ENCODE measurements at regions not wholly inside any gene's neighbourhood (a gene's known extent, or its start where the extent isn't known, plus 50 kb on each side); places are given as distances from the start of the nearest gene placed in this dataset.

- DNase-seq (ENCODE audit: low spot score): no peak
Measured at GRCh38 chr7:67422601-67423000, 426.0 kb downstream of the TYW1 start.

DNA sequence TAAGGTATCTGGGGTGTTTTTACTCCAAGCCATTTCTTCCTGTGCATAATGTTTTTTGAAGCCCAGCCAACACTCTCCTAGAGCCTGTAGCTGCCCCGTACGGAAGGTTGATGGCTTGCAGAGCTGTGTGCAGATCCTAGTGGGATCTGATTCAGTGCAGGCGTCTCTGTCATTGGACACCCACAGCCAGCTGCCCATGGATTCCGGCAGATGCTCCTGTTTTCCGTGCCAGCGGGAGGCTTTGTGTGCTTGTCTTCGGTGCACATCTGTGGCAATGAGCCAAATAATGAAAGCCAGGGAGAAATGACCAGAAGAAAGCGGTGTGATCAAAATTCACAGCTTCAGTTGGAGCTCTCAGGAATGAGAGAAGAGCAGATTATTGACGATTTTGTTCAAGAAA lies 426.4 kb downstream of the TYW1 start:
- peak; percentile 76 for DNase-seq (ENCODE audit: low spot score)

GRCh38 chr7:67426654-67427053 lies 430.0 kb downstream of the TYW1 start:
- DNase-seq (ENCODE audit: low spot score): no peak

DNA sequence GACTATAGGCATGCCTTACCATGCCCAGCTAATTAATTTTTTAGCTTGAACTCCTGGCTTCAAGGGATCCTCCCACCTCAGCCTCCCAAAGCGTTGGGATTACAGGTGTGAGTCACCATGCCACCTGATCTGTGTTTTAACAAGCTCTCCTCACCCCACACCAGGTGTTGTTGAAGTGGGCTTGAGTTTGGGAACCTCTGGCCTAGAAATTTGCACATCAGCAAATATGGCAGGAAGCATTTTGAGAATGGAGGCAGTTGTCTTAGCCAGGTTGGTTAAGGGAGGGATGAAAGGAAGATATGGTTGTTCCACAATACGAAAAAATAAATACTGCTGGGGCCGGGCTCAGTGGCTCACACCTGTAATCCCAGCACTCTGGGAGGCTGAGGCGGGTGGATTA lies 433.1 kb downstream of the TYW1 start:
- no peak for DNase-seq (ENCODE audit: low spot score)

GRCh38 chr7:67432536-67433234 lies 436.1 kb downstream of the TYW1 start:
- no peak for DNase-seq (ENCODE audit: low spot score)

GRCh38 chr7:67435894-67436535 lies 439.4 kb downstream of the TYW1 start:
- no peak for DNase-seq (ENCODE audit: low spot score)

DNA sequence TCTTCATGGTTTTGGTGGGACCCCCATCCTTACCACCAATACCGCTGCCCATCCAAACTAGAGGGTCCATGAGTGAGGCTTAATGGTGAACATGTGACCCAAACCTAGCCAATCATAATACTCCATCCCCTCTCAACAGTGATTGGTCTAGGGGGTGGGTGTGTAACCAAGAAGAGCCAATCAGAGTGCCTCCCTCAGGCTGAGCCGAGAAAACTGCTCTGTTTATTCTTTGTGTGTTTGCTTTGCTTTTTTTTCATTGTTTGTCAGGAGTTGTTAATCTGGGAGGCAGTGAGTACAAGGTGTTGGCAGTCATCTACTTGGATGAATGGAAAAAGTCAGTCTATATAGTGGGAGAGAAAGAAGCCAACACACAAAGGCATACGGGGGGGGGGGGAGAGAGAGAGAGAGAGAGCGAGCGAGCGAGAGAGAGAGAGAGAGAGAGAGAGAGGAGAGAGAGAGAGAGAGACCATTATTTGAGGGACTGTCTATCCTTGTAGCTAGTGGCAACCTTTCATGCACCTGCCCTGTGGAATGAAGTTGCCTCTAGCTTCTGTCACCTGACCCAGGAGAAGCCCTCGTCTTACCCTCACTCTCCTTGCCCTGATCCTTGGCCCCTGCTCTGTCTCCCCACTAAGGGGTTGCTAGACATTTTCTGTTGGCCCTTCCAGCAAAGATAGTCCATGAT lies 441.7 kb downstream of the TYW1 start:
- DNase-seq (ENCODE audit: low spot score): no peak

- no peak for DNase-seq (ENCODE audit: low spot score)
Measured at GRCh38 chr7:67438913-67439505, 442.4 kb downstream of the TYW1 start.

GRCh38 chr7:67440321-67440720 lies 443.7 kb downstream of the TYW1 start:
- no peak for DNase-seq (ENCODE audit: low spot score)

DNA sequence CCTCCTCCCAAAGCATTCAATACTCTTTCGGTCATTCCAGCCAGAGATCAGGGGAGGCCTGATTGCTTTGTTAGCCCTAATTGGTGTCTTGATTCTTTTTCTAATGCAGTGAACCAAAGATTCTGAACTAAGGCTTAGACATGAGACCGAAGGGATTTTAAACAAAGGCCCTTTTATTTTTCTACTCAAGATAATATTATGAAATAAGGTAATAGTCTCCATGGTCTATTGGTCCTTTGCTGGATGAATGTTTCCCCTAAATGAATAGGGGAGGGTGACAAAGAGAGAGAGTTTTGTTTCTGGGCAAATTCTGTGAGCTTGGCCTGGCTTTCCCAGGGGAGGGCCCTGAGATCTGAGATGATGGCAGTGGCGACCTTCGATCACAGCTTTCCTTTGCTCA lies 449.1 kb downstream of the TYW1 start:
- DNase-seq (ENCODE audit: low spot score): no peak

DNA sequence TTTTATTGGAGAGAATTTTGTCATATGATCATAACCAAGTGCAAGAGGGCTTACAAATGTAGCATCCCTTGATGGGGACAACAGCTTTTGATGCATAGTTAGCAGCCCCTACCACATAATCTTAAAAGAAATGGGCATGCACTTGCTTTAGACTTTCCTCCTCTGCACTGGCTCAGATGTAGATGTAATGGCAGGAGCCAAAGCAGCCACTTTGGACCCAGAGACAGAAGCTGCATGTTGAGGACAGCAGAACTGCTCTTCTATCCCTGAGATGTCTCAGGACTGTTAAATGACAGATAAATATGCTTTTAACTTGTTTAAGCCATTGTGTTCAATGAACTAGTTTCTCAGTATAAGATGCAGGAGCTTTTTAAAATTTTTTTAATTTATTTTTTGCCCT lies 450.7 kb downstream of the TYW1 start:
- DNase-seq (ENCODE audit: low spot score): no peak

GRCh38 chr7:67448271-67448670 lies 451.6 kb downstream of the TYW1 start:
- DNase-seq (ENCODE audit: low spot score): no peak

DNA sequence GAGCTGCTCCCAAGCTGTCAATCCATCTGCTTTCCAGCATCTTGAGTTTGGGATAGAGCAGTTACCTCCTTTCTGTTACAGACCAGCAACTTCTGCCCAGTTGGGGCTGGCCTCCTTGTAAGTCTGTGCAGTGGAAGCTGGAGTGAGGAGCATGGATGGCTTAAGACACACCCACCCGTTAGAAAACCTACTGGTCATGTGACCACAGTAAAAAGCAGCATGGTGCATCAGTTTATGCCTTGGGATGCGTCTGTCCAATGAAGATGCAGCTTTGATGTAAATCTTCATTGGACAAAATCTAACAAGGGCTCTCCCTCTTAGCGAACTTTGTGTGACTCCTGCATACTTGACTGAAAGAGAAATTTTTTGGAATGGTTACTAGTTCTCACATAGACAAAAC lies 453.5 kb downstream of the TYW1 start:
- no peak for DNase-seq (ENCODE audit: low spot score)

GRCh38 chr7:67451306-67451705 lies 454.7 kb downstream of the TYW1 start:
- DNase-seq (ENCODE audit: low spot score): no peak

DNA sequence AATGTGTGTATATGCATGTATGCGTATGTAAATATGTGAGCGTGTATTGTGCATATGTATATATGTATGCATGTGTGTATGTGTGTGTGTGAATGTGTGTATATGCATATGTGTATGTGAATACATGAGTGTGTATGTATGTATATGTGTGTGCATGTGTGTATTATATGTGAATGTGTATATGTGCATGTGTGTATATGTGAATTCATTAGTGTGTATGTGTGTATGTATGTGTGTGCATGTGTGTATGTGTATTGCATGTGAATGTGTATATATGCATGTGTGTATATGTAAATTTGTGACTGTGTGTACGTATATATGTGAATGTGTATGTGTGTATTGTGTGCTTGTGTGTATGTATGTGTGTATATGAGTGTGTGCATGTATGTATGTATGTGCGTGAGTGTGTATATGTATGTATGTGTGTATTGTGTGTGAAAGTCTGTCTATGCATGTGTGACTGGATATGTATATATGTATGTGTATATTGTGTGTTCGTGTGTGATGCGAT lies 455.9 kb downstream of the TYW1 start:
- no peak for DNase-seq (ENCODE audit: low spot score)

DNA sequence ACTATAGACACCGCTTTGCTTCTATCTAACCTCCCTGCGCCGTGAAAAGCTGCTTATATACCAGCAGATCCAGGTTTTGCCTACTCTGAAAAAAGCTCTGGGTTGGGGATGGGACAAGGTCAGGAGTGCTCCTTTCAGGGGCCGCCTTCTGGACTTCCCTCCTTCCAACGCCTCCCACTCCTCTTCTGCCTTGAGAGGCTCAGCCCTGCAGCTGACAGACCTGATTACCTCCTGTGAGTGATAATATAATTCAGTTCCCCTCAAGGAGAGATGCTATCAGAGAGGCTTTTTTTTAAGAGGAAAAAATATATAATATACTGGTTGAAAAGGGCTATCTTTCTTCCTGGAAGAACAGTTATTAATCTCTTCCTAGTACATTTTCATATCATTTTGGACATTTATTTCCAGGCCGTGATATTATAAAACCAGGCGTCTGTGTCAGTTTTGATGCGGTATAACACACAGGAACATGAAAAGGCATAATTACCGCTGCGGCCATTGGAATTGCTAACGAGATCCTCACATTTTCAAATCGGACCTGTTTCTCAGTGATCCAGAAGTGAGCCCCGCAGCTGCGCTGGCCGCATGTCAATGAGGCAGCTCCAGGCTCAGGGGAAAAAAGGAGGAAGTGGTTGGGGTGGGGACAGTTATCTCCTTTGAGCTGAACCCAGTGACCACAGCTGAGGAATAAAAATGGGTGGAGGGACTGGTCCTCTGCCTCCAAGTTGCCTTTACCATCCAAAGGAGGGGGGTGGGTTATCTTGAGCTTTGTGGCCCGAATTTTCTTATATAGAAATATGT lies 457.1 kb downstream of the TYW1 start:
- no peak for DNase-seq (ENCODE audit: low spot score)

DNA sequence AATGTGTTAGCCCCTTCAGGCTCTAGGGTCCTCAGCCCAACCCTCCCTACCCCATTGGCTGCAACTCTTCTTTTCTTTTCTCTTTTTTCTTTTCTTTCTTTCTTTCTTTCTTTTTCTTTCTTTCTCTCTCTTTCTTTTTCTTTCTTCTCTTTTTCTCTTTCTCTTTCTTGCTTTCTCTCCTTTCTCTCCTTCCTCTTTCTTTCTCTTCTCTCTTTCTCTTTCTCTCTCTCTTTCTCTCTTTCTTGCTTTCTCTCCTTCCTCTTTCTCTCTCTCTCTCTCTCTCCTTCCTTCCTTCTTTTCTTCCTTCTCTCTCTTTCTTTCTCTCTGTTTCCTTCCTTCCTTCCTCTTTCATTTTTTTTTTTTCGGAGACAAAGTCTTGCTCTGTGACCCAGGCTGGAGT lies 458.9 kb downstream of the TYW1 start:
- no peak for DNase-seq (ENCODE audit: low spot score)

GRCh38 chr7:67462781-67463191 lies 466.2 kb downstream of the TYW1 start:
- DNase-seq (ENCODE audit: low spot score): peak; percentile 80

DNA sequence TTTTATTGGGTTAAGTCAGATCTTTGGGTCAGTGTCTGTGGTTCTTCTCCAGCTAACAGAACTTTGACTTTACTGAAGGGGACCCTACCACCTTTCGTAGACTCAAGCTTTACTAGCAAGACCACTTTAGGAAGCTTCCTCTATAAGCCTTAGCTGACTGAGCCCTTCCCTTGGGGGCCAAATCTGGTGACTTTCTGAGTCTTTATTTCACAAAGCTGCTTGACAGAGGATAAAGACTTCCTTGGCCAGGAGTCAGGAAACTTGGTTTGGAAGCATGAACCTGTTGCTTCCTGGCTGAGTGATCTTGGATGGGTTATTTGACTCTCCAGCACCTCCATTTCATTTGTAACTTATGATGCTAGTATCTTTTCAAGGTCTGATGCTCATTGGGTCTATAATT lies 466.7 kb downstream of the TYW1 start:
- DNase-seq (ENCODE audit: low spot score): no peak

- DNase-seq (ENCODE audit: low spot score): no peak
Measured at GRCh38 chr7:67463983-67464382, 467.4 kb downstream of the TYW1 start.

- DNase-seq (ENCODE audit: low spot score): no peak
Measured at GRCh38 chr7:67466109-67466508, 469.5 kb downstream of the TYW1 start.

GRCh38 chr7:67470256-67470751 lies 473.7 kb downstream of the TYW1 start:
- no peak for DNase-seq (ENCODE audit: low spot score)

All from left forelimb (tissue), 1 donor.